ENCODE measurements at regions not wholly inside any gene's neighbourhood (a gene's known extent, or its start where the extent isn't known, plus 50 kb on each side); places are given as distances from the start of the nearest gene placed in this dataset.

DNA sequence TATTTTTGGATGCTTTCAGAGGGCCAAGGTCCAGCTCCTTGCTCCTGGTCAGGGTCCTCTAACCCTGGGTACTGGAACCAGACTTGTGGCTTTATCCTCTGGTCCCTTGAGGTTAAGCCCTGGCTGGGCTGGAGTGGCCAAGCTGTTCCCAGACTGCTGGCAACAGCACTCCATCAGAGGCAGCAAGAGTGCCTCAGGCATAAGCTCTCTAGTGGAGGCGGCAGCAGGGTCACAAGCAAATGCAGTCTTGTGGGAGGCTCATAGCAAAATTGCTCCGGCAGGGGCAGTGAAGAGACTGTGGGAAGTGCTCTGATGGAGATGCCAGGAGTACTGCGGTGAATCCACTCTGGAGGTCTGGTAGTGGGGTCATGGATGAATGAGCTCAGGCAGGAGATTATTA is 128.9 kb upstream of the OTOS start:
- Histone ChIP-seq H3K27me3 (ENCODE audit: control insufficient read depth in 2 of 2, insufficient read depth in 2 of 2, low read length in 2 of 2) (no peaks in the 10 kb centered on the region), H3K9me3 (replicated peaks in 1 of 2; ENCODE audit: control insufficient read depth in 1 of 2, insufficient read depth in 1 of 2, low read length in 2 of 2) (peaks cover 15 to 21% of the 10 kb centered on the region in 2 donors), H2AFZ (ENCODE audit: insufficient read depth, low read depth, low read length, poor library complexity, severe bottlenecking) (no peak overlapping the region), H4K20me1 (ENCODE audit: insufficient read depth, low read length) (no peaks in the 10 kb centered on the region), H3K36me3 (replicated peaks in 1 of 2; ENCODE audit: control insufficient read depth in 1 of 2, insufficient read depth in 2 of 2, low read length in 2 of 2) (no peaks in the 10 kb centered on the region), H3K9ac (ENCODE audit: insufficient read depth, low read length, poor library complexity, severe bottlenecking) (no peak overlapping the region), H3K27ac (ENCODE audit: low read depth in 1 of 2, low read length in 2 of 2) (no peak overlapping the region), H3K4me1 (ENCODE audit: control insufficient read depth in 1 of 2, insufficient read depth in 2 of 2, low read length in 2 of 2) (no peaks in the 10 kb centered on the region), H3K4me2 (replicated peaks; ENCODE audit: extremely low read depth, low read length, poor library complexity, severe bottlenecking) (no peak overlapping the region), H3K79me2 (ENCODE audit: insufficient read depth, low read length) (no peaks in the 10 kb centered on the region), H3K4me3 (replicated peaks in 1 of 3; ENCODE audit: low read depth in 2 of 3, low read length in 3 of 3) (no peak overlapping the region)
- DNase-seq: no peak
- no peaks in the 10 kb centered on the region for H3K4me1 Mint-ChIP-seq
- no peak overlapping the region for H3K4me3 Mint-ChIP-seq
- TF ChIP-seq, protein P1, sequence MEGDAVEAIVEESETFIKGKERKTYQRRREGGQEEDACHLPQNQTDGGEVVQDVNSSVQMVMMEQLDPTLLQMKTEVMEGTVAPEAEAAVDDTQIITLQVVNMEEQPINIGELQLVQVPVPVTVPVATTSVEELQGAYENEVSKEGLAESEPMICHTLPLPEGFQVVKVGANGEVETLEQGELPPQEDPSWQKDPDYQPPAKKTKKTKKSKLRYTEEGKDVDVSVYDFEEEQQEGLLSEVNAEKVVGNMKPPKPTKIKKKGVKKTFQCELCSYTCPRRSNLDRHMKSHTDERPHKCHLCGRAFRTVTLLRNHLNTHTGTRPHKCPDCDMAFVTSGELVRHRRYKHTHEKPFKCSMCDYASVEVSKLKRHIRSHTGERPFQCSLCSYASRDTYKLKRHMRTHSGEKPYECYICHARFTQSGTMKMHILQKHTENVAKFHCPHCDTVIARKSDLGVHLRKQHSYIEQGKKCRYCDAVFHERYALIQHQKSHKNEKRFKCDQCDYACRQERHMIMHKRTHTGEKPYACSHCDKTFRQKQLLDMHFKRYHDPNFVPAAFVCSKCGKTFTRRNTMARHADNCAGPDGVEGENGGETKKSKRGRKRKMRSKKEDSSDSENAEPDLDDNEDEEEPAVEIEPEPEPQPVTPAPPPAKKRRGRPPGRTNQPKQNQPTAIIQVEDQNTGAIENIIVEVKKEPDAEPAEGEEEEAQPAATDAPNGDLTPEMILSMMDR (IDR thresholded peaks at IDR 0.05): no peak
- no peaks in the 10 kb centered on the region for H3K36me3 Mint-ChIP-seq
- 97% methylated on average over 3 of the region's 3 CpGs for WGBS (ENCODE audit: insufficient coverage)
- H3K27ac Mint-ChIP-seq: no peak overlapping the region
- peaks cover 6 to 22% (median 16%) of the 10 kb centered on the region in 7 donors for H3K9me3 Mint-ChIP-seq
- intact Hi-C loops (cut with micrococcal nuclease): no loop called here
- H3K27me3 Mint-ChIP-seq (ENCODE audit: low read depth in 3 of 3): peaks cover 0 to 14% (median 12%) of the 10 kb centered on the region in 3 donors

DNA sequence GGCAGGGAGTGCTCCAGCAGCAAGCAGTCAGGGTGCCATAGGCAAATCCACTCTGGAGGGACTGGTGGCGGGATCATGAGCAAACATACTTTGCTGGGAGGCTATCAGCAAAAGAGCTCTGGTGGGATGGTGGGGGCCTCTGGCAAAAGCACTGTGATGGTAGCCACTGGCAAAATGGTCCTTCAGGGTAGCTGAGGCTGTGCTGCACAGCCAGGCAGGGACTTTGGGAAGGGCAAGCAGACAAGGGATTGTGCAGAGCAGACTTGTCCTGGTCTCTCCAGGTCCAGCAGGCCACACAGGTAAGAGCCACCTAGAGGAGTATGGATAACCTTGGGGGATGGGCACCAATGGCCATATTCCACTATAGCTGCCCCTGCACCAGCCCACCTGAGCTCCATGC is 129.4 kb upstream of the OTOS start:
- Mint-ChIP-seq H3K4me1 (no peaks in the 10 kb centered on the region), H3K27ac (no peak overlapping the region), H3K36me3 (no peaks in the 10 kb centered on the region), H3K9me3 (peaks cover 7 to 22% (median 16%) of the 10 kb centered on the region in 7 donors), H3K27me3 (ENCODE audit: low read depth in 3 of 3) (peaks cover 2 to 14% (median 13%) of the 10 kb centered on the region in 3 donors), H3K4me3 (no peak overlapping the region)
- Histone ChIP-seq H3K36me3 (replicated peaks in 1 of 2; ENCODE audit: control insufficient read depth in 1 of 2, insufficient read depth in 2 of 2, low read length in 2 of 2) (no peaks in the 10 kb centered on the region), H4K20me1 (ENCODE audit: insufficient read depth, low read length) (no peaks in the 10 kb centered on the region), H2AFZ (ENCODE audit: insufficient read depth, low read depth, low read length, poor library complexity, severe bottlenecking) (no peak overlapping the region), H3K9me3 (replicated peaks in 1 of 2; ENCODE audit: control insufficient read depth in 1 of 2, insufficient read depth in 1 of 2, low read length in 2 of 2) (peaks cover 15 to 21% of the 10 kb centered on the region in 2 donors), H3K4me2 (replicated peaks; ENCODE audit: extremely low read depth, low read length, poor library complexity, severe bottlenecking) (no peak overlapping the region), H3K9ac (ENCODE audit: insufficient read depth, low read length, poor library complexity, severe bottlenecking) (no peak overlapping the region), H3K27me3 (ENCODE audit: control insufficient read depth in 2 of 2, insufficient read depth in 2 of 2, low read length in 2 of 2) (no peaks in the 10 kb centered on the region), H3K4me3 (replicated peaks in 1 of 3; ENCODE audit: low read depth in 2 of 3, low read length in 3 of 3) (no peak overlapping the region), H3K4me1 (ENCODE audit: control insufficient read depth in 1 of 2, insufficient read depth in 2 of 2, low read length in 2 of 2) (no peaks in the 10 kb centered on the region), H3K27ac (ENCODE audit: low read depth in 1 of 2, low read length in 2 of 2) (no peak overlapping the region), H3K79me2 (ENCODE audit: insufficient read depth, low read length) (no peaks in the 10 kb centered on the region)
- WGBS (ENCODE audit: insufficient coverage): 67% methylated on average over 1 of the region's 1 CpG
- DNase-seq: no peak
- TF ChIP-seq, protein P1 (IDR thresholded peaks at IDR 0.05): no peak
- intact Hi-C loops (cut with micrococcal nuclease): no loop called here

All from CD14-positive monocyte (primary cell).